Mononuclear cell (primary cell): ENCODE measurements at regions not wholly inside any gene's neighbourhood (a gene's known extent, or its start where the extent isn't known, plus 50 kb on each side); places are given as distances from the start of the nearest gene placed in this dataset.

Experiments
- H3K27me3 ChIP-seq: 2 replicates; pipeline ENCODE4 v1.6.0; 2011; ENCODE audit warnings: low read length, control low read depth; ENCODE audit not compliant: insufficient read depth
- H3K4me1 ChIP-seq: 2 replicates; pipeline ENCODE4 v1.5.1; 2011; ENCODE audit warnings: mild to moderate bottlenecking, low read length, control low read depth; ENCODE audit not compliant: insufficient read depth
- H3K4me3 ChIP-seq: 2 replicates; pipeline ENCODE4 v1.5.1; 2011; ENCODE audit warnings: mild to moderate bottlenecking, low read length, moderate library complexity
- H3K9me3 ChIP-seq: 2 replicates; pipeline ENCODE4 v1.5.1; 2011; ENCODE audit warnings: low read depth, mild to moderate bottlenecking, control low read depth, low read length

GRCh38 chr17:419073-419735 is 66.6 kb upstream of the RPH3AL start:
- peaks cover 68% of the 10 kb centered on the region for H3K4me1 ChIP-seq
- no peak overlapping the region for H3K4me3 ChIP-seq
- no peaks in the 10 kb centered on the region for H3K9me3 ChIP-seq
- H3K27me3 ChIP-seq: no peaks in the 10 kb centered on the region

- H3K4me1 ChIP-seq: peaks cover 73% of the 10 kb centered on the region
- H3K27me3 ChIP-seq: no peaks in the 10 kb centered on the region
- no peaks in the 10 kb centered on the region for H3K9me3 ChIP-seq
- no peak overlapping the region for H3K4me3 ChIP-seq
Observed at GRCh38 chr17:418421-418751, 65.8 kb upstream of the RPH3AL start.

- Histone ChIP-seq H3K9me3 (no peaks in the 10 kb centered on the region), H3K4me1 (peaks cover 77% of the 10 kb centered on the region), H3K4me3 (no peak overlapping the region), H3K27me3 (no peaks in the 10 kb centered on the region)
Observed at GRCh38 chr17:417691-418420, 65.2 kb upstream of the RPH3AL start.

- Histone ChIP-seq H3K4me1 (peaks cover 81% of the 10 kb centered on the region), H3K27me3 (no peaks in the 10 kb centered on the region), H3K9me3 (no peaks in the 10 kb centered on the region), H3K4me3 (peak overlapping the region; percentile 1)
Observed at GRCh38 chr17:416293-417206, 63.9 kb upstream of the RPH3AL start.

GRCh38 chr17:413706-414380 is 61.2 kb upstream of the RPH3AL start:
- no peak overlapping the region for H3K4me3 ChIP-seq
- H3K4me1 ChIP-seq: peaks cover 84% of the 10 kb centered on the region
- H3K9me3 ChIP-seq: no peaks in the 10 kb centered on the region
- H3K27me3 ChIP-seq: no peaks in the 10 kb centered on the region

- Histone ChIP-seq H3K4me3 (peak overlapping the region; percentile 14), H3K9me3 (no peaks in the 10 kb centered on the region), H3K27me3 (no peaks in the 10 kb centered on the region), H3K4me1 (peaks cover 75% of the 10 kb centered on the region)
Observed at GRCh38 chr17:413016-413350, 60.4 kb upstream of the RPH3AL start.

GRCh38 chr17:412211-413015 is 59.8 kb upstream of the RPH3AL start:
- peaks cover 70% of the 10 kb centered on the region for H3K4me1 ChIP-seq
- no peaks in the 10 kb centered on the region for H3K27me3 ChIP-seq
- peak overlapping the region; percentile 14 for H3K4me3 ChIP-seq
- no peaks in the 10 kb centered on the region for H3K9me3 ChIP-seq

GRCh38 chr17:411421-412120 is 59.0 kb upstream of the RPH3AL start:
- no peaks in the 10 kb centered on the region for H3K9me3 ChIP-seq
- H3K4me3 ChIP-seq: no peak overlapping the region

GRCh38 chr17:410543-411401 is 58.2 kb upstream of the RPH3AL start:
- no peaks in the 10 kb centered on the region for H3K9me3 ChIP-seq
- H3K4me1 ChIP-seq: peaks cover 53% of the 10 kb centered on the region
- peak overlapping the region; percentile 81 for H3K4me3 ChIP-seq
- H3K27me3 ChIP-seq: no peaks in the 10 kb centered on the region

More at GRCh38 chr17:411421-412120, 59.0 kb upstream of the RPH3AL start:
- no peaks in the 10 kb centered on the region for H3K27me3 ChIP-seq
- H3K4me1 ChIP-seq: peaks cover 61% of the 10 kb centered on the region

GRCh38 chr17:409848-410542 is 57.4 kb upstream of the RPH3AL start:
- H3K9me3 ChIP-seq: no peaks in the 10 kb centered on the region
- H3K4me3 ChIP-seq: peak overlapping the region; percentile 81
- H3K27me3 ChIP-seq: no peaks in the 10 kb centered on the region
- peaks cover 46% of the 10 kb centered on the region for H3K4me1 ChIP-seq

- no peaks in the 10 kb centered on the region for H3K9me3 ChIP-seq
- no peaks in the 10 kb centered on the region for H3K27me3 ChIP-seq
- H3K4me3 ChIP-seq: peak overlapping the region; percentile 15
- H3K4me1 ChIP-seq: peaks cover 41% of the 10 kb centered on the region
Observed at GRCh38 chr17:409308-409847, 56.8 kb upstream of the RPH3AL start.

- Histone ChIP-seq H3K27me3 (no peaks in the 10 kb centered on the region), H3K4me1 (peaks cover 6% of the 10 kb centered on the region), H3K9me3 (no peaks in the 10 kb centered on the region), H3K4me3 (no peak overlapping the region)
Observed at GRCh38 chr17:404703-405102, 52.1 kb upstream of the RPH3AL start.
